Dedifferentiated amniotic fluid mesenchymal stem cell (primary cell): ENCODE measurements at regions not wholly inside any gene's neighbourhood (a gene's known extent, or its start where the extent isn't known, plus 50 kb on each side); places are given as distances from the start of the nearest gene placed in this dataset.
"Not testable (repeated sequence)": the region's sequence is repeated elsewhere in the genome, so short reads cannot be mapped to it uniquely, and the experiment has no call there.

Experiments used
- DNase-seq: peaks from one replicate; pipeline ENCODE4 v3.0.0-alpha.2; 2016; ENCODE audit errors: extremely low spot score

- no peak for DNase-seq
Measured at GRCh38 chr11:80958987-80959386, 1518.2 kb upstream of the TENM4 start.

GRCh38 chr11:80958361-80958760 is 1517.5 kb upstream of the TENM4 start:
- DNase-seq = no peak

- no peak for DNase-seq
Measured at GRCh38 chr11:80955588-80955987, 1514.8 kb upstream of the TENM4 start.

DNA sequence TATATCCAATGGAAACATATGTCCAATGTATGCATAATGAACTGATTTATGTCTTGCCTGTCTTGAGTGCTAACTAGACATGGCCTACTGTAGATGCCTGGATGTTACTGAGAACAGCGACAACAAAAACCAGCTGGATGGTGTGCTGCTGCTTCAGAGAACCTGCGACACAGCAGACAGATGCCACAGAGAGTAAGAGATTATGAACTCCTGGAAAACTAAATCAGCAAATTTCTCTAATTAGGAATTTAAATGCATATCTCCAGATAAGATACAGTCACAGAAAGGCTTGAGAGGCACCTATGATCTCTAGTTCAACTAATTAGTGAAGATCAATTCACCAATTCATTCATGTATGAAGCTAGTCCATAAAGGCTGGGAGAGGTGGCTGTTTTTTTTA is 1508.0 kb upstream of the TENM4 start:
- DNase-seq = no peak

DNA sequence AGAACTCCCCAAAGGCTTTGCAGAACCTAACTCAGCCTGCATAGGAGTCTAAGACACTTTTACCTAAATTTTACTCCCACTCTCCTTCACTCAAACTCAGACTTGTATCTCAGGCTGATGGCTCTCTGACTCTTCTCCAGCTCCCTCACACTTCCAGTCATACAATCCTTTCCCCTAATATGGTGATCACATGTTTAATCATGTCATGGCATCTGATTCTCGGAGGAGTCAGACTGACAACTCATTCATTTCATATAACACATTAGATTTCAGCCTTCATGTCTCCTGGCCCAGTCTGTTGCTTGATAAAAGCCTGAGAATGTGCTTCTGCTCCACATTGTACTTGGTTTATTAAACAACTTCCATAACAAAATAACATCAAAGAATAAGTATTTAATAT is 1503.9 kb upstream of the TENM4 start:
- DNase-seq = no peak

DNA sequence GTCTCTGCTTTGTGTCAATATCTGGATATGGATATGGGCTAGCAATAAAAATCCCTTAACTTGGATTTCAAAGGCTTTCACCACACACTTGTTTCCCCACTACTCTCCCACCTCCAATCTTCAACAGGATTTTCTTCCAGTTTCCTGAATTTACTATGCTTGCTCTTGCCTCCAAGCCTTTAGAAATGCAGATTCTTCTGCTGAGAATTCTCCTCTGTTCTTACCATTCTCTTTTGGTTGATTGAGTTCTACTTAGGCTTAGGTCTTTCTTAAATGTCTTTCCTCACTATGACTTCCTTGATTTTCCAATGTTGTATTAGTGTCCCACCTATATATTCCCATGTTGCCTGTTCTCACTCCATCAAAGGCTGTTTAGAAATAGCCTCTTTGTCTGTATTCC is 1502.4 kb upstream of the TENM4 start:
- no peak for DNase-seq

DNA sequence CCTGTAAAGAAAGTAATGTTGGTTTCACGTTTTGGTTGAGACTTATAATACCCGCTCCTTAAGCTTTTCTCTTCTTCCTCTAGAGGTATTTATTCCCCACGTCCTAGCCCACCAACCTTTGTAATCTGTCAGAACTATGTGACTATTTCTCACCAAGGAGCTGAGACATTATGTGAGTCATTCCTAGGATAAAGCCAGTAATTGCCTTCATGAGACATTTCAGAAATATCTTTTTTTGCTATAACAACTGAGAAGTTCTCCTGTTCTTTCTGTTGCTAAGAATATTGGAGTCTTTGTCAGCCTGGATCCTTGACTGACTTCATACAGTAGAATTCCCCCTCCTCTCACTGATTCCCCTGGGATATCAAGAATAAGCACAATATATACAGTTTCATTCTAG is 1497.0 kb upstream of the TENM4 start:
- DNase-seq = no peak

GRCh38 chr11:80930038-80930437 is 1489.2 kb upstream of the TENM4 start:
- DNase-seq = no peak

- DNase-seq = no peak
Measured at GRCh38 chr11:80929031-80929805, 1488.4 kb upstream of the TENM4 start.

DNA sequence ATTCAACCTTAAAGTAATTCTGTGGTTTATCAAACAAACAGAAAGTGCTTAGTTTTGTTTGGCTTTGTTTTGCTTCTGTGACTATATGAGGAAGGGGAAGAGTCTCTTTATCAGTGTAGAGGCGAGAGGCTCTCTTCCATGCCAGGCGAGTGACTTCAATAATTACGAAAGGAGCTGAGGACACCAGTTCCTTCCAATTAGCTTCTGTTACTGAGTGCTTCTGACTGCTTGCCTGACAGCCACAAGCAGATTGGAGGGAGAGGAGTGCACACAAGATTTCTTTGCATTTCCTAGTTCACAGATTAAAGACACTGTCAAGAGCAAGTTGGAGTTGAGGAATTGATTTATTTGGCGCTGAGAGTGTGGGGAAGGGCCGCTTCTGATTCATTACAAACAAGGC is 1484.5 kb upstream of the TENM4 start:
- DNase-seq = no peak

GRCh38 chr11:80921310-80921709 is 1480.5 kb upstream of the TENM4 start:
- DNase-seq = not testable (repeated sequence)

- no peak for DNase-seq
Measured at GRCh38 chr11:80916173-80916798, 1475.5 kb upstream of the TENM4 start.

- DNase-seq = no peak
Measured at GRCh38 chr11:80914311-80914710, 1473.5 kb upstream of the TENM4 start.

DNA sequence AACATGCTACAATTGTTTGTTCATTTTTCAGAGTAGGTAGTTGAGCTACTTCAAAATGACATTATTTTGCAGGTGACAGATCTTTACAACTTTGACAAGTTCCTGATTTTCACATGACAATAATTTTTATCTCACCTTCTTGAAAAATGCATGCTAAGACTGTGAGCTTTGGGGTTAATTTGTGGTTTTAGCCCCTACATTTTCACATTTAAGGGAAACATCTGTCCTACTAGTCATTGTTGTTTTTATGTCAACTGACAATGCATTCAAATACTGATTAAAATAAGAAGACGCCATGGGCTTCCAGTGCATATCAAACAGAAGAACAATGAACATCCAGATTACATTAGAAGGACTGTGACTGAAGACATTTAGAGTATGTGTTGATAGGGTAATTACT is 1470.8 kb upstream of the TENM4 start:
- DNase-seq = no peak

- DNase-seq = no peak
Measured at GRCh38 chr11:80900265-80900664, 1459.4 kb upstream of the TENM4 start.

GRCh38 chr11:80899381-80899780 is 1458.6 kb upstream of the TENM4 start:
- DNase-seq = no peak

- no peak for DNase-seq
Measured at GRCh38 chr11:80898910-80899309, 1458.1 kb upstream of the TENM4 start.

DNA sequence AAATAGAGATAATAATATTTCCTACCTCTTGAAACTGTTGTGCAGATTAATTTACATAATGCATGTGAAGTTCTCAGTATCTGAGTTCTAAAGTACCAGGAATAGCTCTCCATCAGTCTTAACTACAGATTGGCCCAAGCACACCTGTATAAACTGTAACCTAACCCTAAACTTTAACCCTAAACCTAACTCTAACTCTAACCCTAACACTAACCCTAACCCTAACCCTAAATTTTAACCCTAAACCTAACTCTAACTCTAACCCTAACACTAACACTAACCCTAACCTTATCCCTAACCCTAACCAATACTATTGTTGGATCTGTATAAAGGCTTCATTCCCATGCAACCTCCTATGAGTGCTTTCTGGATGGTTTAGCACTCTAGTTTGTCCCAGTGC is 1445.9 kb upstream of the TENM4 start:
- DNase-seq = no peak

GRCh38 chr11:80873310-80873999 is 1432.6 kb upstream of the TENM4 start:
- DNase-seq = no peak

DNA sequence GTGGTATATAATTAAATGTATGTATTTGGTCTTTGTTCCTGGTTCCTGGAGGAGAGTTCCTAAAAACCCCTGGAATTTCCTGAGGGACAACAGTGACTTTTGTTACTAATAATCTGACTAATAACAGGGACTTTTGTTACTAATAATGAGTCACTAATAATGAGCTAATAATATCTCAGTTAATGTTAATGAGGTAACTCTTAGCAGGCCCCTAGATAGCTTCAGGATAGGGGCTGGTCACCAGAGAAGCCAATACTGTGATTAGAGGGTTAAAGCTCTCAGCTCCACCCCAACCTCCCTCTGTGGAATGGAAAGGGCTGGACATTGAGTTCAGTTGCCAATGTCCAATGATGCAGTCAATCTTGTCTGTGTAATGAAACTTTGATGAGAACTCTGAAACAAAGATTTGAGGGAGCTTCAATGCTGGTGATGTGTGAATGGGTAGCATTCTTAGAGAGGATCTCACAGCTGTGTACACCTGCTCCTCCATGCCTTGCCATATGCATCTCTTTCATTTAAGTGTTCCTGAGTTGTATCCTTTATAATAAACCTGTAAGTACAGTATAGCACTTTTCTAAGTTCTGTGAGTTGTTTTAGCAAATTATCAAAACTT is 1431.4 kb upstream of the TENM4 start:
- DNase-seq = no peak

GRCh38 chr11:80868831-80869230 is 1428.0 kb upstream of the TENM4 start:
- DNase-seq = no peak

DNA sequence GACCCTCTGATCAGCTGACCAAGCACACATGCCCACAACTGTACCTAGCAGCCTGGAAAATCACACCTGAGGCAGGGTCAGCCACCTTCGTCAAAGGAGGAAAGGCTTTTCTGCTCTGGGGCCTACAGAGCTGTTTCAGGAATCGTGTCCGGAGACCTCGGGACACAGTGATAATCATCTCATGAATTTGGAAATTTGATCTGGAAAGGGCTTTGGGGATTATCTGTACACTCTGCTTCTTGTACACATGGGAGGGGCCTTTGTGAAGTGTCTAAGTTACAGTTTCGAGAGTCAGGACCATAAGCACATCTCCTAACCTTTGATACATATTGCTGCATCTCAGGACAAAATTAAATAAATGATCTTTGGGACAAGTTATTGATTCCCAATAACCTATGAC is 1421.2 kb upstream of the TENM4 start:
- DNase-seq = no peak

DNA sequence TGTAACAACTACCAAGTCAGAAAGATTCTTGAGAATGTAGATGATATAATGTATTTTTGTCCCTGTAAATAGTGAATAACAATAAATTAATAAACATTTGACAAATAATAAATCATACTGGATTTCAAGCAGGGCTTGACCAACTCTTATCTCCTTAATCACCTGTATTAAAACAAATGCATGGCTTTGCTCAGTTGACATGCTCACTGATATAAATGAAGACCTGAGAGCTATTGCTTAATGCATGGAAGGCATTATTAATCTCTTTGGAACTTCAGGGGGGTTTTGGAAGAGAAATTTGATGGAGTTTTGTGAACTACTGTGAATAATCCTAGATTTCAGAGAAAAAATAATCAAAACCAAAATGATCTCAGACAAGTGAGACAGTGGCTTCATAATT is 1420.4 kb upstream of the TENM4 start:
- DNase-seq = no peak
